NCI-H1092 treated with DMSO at 0.1 percent for 48 hours (cell line): ENCODE measurements at regions not wholly inside any gene's neighbourhood (a gene's known extent, or its start where the extent isn't known, plus 50 kb on each side); places are given as distances from the start of the nearest gene placed in this dataset.

Experiments used
- DNase-seq: peaks from one replicate; lab custom pipeline; 2025; lab: John Stamatoyannopoulos, UW

DNA sequence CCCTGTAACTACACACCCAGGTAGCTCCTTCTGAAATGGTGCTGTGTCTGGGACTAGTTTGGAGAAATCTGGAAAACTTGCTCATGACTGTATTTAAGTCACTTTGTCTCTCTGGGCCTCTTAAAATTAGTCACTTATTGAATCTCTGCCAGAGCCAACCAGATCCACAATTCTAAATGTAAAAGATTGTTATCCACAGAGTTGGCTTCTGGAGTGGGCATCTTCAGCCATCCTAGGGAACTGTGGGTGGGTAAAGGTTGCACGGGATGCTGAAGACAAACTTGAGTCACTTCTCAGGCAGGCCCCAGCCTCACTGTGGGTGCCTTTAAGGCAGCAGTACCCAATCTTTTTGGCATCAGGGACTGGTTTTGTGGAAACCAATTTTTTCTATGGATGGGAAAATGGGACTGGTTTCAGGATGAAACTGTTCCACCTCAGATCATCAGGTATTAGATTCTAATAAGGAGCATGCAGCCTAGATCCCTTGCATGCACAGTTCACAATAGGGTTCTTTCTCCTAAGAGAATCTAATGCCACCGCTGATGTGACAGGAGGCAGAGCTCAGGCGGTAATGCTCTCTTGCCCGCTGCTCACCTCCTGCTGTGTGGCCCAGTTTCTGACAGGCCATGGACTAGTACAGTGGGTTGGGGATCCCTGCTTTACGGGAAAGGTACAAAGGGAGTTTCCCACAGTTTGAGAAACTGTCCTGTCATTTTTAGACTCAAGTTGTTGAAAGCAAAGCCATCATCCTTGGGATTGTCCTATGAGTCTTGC is 98.3 kb upstream of the SPRED2 start:
- DNase-seq = no peak

DNA sequence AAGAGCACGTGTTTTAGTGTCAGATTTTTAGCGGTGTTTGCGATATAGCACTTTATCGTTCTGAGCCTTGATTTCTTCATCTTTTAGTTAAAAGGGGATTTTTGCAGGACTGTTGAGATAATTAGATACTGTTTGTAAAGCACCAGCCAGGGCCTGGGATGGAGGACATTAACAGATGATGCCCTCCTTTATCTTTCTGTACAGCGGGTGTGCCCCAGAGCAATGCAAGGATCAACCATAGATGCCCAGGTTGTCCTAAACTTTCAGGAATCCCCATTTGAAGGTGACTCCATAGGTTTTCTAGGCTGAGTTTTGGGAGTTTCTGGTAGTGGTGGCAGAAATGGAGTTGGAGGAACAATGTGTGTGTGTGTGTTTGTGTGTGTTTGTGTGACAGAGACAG is 97.0 kb upstream of the SPRED2 start:
- no peak for DNase-seq

DNA sequence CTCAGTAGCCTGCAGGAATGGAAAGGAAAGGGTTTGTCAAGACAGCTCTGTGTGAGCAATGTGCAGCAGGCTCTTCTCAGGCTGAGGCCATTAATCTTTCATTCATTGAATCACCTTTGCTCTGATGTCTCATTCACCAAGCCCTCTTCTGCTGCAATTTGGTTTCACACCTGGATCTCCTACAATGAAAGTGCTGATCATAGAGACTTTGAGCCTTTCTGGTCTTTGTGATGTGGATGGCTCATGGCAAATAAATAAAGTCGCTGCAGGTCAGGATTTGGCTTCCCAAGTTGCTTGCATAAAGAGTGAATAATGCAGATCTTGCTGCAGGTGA is 95.8 kb upstream of the SPRED2 start:
- DNase-seq = no peak

DNA sequence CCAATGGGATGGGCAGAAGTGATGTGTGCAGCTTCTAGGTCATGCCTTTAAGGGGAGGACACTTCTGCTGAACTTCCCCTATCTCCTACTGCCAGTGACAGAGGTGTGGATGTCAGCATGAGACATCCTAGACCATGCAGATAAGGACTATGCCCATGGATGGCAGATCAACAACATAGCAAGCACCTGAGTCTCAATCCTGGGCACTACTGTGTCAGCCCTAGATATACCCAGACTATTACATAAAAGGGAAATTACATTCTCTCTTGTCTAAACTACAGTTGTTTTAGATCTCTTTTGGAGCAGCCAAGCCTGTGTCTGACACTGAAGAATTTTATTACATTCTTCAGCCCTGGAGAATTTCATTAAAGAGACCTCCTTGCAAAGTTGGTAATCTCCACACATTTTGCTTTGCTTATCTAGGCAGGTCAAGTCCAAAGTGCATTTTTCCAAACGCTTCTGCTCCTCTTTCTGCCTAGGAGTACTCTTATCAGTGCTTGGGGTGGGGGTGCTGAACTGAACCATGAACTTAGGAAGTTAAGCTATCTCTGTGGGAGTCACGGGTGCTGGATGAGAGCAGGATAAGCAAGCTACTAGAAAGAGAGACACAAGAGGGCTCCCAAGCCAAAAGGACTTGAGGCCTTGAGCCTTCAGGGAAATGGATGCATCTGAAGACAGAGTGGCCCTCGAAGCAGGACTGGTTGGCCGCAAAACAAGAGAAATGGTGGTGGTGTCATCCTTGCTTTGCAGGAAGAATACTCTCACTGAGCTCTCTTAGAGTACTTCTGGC is 95.2 kb upstream of the SPRED2 start:
- DNase-seq = no peak

DNA sequence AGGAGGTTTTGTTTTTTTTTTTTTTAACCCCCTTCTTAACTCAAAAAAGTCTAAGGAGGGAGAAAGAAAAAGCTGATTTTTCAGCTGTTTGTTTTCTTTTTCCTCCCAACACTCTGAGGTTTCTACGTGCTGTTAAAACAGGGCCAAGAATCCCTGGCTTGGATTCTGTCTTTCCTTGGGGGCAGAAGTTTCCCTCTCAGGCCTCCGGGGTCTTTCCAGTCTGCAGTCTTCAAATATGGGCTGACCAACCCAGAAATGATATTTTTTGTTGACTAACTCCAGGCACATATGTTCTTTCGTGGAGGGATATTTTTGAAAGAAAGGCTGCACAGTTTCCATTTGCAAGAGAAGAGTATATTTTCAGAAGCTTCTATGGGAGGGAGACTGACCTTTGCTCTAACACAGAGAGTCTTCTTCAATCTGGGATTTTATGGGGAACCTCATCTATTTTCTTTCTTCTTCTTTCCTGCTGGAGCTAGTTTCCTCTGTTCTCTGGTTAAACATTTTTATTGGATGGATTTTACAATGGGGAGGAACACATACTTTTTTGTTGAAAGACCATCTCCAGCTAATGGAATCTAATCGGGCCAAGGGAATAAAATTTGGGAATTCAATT is 93.3 kb upstream of the SPRED2 start:
- no peak for DNase-seq

DNA sequence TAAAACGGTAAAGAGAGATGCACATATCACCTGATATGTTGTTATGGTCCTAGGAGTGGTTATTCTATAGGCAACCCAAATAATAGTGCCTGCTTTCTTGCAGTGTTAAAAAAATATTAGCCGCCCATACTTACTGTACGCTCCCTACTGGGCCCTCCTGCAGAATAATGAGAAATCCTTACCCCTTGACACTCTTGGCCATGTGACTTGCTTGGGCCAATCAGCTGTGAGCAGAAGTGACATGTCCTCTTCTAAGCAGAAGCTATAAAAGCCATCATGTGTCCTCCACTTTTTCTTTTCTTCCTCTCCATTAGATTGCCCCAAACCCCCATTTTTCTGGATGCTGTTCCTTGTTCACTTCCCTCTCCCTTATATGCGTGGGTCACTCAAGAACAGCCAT is 90.5 kb upstream of the SPRED2 start:
- no peak for DNase-seq

DNA sequence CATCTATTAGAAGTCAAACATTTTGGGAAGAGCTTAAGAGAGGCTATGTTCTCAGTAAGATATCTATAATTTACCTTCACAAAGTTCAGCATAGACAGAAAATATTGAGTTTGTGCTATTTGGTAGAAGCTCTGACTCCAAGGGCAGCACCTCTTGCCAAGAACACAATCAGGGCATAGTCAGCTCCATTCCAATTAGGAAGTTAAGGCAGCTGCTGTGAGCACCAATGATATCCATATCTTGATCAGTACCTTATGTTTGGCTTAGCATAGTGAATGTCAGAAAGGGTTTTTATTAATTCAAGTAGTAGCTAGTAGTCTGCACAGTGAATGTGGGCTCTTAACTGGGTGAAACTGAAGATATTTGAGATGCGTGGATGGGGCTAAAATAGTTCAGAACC is 86.4 kb upstream of the SPRED2 start:
- DNase-seq = no peak

DNA sequence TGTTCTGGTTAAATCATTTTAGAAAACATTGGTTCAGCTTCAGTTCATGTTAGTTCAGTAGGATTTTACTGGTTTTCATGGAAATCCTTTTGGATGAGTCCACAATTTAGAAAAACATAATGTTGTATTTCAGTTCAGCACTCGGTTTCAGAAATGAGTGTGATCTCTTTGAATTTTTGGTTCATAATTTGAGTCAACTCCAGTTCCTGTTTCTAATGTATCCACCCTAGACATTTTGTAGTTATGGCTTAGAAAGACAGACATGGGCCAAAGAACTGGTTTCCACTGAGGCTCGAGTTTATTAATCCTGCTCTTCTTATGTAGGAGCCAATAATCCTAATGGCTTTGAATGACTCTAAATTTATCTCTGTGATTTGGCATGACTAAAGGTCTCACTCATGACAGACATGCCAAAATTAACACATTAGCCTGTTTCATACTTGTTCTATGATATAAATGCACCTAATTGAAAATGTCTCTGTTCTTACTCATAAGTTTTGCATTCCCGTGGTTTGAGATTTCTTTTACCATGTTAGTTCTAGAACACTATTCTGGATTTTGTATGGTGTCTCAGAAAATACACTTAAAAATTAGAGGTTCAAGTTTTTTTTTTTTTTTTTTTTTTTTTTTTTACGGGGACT is 82.3 kb upstream of the SPRED2 start:
- DNase-seq = no peak

DNA sequence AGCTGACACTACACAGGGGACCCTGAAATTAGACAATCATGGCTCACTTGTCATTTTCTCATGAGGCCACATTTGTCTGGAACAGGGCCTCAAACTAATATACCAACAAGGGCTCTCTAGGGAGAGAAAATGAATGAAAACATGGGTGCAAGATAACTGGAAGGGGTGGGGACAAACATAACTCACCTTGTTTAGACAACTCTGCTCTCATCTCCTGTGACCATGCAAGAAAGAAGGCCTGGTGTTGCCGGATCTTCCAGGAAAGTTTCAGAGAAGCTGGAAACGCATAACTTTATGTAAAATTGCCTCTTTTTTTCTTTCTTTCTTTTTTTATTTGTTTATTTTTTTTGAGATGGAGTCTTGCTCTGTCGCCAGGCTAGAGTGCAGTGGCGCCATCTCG is 80.4 kb upstream of the SPRED2 start:
- no peak for DNase-seq

DNA sequence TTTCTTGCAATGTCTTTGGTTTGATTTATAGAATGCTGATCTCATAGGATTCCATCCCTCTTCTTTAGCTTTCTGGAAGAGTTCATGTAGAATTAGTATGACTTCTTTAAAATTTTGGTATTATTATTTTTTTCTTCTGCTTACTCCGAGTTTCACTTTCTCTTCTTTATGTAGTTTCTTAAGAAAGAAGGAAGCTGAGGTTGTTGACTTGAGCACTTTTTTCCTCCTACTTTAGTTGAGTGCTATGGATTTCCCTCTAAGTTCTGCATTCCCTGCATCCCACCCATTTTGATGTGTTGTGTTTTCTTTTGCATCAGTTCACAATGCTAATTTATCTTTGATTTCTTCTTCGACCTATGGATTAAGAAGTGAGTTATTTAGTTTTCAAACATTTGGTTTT is 78.9 kb upstream of the SPRED2 start:
- no peak for DNase-seq

DNA sequence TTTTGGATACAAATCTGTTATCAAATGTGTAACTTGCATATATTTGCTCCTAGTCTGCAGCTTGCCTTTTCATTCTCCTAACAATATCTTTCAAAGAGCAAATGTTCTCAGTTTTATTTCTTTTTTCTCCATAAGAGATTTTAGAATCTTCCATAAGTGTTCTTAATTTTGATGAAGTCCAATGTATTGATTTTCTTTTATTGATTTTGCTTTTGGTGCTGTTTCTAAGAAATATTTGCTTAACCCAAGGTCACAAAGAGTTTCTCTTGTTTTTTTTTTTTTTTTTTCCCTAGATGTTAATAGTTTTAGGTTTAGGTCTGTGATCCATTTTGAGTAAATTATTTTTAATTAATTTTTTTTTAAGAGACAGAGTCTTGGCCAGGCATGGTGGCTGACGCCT is 75.8 kb upstream of the SPRED2 start:
- no peak for DNase-seq

DNA sequence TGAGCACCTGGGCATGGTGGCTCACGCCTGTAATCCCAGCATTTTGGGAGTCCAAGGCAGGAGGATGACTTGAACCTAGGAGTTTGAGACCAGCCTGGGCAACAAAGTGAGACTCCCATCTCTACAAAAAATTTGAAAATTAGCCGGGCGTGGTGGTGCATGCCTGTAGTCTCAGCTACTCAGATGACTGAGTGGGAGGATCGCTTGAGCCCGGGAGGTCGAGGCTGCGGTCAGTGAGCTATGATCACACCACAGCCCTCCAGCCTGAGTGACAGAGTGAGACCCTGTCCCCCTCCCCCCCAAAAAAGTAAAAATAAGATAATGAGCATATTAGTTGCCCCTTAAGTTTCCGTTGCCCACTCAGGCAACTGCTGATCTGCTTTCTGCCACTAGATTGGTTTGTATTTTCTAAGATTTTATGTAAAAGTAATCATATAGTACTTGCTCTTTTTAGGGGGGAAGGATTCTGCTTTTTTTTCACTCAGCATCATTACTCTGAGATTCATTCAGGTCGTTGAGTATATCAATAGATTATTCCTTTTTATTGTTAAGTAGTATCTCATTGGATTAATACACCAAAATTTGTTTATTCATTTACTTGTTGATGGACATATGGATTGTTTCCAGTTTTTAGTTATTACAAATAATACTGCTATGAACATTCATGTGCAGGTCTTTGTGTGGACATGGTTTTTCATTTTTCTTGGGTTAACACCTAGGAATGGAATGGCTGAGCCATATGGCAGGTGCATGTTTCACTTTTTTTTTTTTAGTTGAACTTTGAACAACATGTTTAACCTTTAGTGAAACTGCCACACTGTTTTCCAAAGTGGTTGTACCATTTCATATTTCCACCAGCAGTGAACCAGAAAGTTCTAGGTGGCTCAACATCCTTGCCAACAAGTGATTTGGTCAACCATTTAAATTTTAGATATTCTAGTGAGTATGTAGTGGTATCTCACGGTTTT is 75.0 kb upstream of the SPRED2 start:
- DNase-seq = no peak

DNA sequence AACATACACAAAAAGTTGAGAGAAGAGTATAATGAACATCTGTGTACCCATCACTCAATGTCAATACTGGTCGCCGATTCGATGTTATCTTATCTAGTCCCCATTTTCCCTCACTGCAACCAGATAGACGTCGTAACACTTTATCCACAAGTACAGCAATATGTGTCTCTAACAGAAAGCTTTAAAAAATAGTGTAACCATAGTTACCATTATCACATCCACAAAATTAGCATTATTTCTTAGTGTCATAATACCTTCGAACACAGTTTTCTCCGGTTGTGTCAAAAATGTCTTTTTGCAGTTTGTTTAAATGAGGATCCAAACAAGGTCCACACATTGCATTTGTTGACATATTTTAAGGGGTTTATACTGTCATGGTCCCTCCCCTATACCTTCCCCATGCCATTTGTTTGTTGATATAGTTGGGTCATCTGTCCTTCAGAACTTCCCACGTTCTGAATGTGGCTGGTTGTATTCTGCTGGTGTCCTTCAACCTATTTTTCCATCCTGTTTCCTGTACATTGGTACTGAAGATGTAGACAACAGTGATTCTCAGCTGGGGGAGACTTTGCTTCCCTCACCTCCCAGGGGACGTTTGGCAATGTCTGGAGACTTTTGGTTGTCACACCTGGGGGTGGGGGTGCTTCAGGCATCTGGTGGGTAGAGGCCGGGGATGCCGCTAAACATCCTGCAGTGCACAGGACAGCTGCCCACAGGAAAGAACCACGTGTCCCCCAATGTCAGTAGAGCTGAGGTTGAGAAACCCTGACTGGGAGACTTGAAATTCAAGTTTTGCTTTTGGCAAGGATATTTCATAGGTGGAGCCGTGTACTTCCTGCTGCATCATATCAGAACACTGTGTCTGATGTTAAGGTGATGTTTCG is 72.7 kb upstream of the SPRED2 start:
- no peak for DNase-seq

DNA sequence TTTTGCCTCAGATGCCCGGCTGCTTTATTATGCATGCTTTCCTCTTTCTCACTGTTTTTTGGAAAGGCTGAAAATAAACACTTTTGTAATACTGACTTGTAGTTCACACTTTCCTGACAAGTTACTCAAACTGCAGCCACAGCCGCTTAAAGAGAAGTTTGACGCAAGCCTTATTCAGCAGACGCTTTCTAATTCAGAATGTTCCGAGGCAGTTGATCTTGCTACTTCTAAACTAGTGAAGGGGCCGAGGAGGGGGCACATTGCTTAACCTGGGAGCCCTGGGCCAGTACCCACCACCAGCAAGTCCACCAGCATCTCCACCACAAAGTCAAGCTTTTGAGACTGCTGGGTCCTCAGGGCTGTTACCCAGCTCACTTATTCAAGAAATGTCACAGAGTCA is 71.8 kb upstream of the SPRED2 start:
- DNase-seq = no peak

DNA sequence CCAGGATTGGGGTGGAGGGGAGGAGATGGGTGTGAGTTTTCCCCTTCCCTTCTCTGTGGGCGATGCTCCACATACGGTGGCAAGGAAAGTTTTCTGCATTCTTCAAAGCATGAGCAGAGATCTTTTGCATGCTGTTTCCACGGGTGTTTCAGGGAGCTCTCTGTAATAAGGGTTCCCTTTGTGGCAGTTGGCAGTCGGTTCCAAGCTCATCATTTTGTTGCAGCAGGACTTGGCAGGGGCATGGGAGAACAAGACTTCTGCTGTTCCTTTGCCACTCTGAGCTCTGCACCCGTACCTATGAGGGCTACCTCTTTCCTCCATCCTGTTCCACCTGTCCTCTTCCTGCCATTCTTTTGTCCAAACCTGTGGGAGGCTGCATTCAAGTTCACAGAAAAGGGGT is 71.3 kb upstream of the SPRED2 start:
- no peak for DNase-seq

DNA sequence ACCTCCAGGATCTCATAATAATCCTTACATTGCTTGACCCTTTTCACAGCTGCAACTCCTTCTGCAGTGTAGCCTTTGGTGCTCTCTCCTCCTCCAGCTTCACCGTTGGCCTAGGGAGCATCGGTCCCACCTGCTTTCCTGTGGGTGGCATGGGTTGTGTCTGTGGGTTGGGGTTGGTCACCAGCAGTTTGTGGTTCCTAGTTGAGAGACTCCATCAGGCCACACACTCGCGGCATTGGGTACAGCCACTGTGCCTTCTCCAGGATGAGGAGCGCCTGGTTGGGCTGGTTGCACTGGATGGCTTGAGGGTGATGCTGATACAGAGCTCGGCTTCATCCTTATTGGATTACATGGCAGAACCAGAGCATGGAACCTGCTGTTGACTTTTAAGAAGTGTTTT is 69.4 kb upstream of the SPRED2 start:
- DNase-seq = no peak

DNA sequence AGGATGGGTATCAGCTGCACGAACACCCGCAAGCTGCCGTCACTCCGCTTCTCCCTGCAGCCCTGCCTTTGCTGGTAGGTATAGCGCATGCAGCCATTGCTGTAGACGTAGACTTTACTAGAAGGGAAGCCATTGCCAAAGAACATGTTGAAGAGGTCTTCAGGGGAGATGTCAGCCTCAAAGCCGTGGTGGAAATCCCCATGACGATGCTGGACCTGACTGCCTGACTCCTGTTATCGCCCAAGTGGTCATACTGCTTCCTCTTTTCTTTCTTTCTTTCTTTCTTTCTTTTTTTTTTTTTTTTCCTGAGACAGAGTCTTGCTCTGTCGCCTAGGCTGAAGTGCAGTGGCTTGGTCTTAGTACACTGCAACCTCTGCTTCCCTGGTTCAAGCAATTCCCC is 68.7 kb upstream of the SPRED2 start:
- no peak for DNase-seq

DNA sequence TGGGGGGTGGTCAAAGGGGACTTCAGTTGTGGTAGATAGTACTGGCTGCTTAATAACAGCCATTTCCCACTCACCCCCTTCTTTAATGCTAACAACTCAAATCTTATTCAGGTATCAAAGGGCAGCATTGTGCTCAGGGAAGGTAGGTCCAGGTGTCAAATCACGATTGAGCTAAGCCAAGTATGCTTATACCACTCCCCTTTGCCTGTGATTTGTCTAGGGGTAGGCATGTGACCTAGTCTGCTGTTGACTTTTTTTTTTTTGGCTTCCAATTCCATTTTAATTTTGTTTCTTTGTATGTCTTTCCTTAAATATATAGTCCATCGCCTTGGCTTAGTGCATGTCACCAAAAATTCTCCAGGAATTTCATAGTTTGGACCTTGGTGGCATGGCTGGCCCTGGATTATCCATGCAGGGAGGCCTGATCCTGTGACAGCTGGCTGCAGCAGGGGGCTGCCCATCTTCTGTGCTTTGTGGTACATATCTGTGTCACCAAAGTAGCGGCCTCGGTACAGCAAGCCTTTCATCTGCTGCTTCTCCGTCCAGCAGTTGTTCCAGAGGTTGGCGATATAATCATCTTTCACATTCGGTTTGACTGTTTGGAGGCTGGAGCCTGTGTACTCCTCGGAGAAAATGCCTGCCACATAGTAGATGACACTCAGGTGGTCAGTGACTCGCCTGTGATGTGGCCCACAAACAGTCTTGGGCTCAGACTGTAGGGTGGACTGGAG is 68.1 kb upstream of the SPRED2 start:
- DNase-seq = no peak

DNA sequence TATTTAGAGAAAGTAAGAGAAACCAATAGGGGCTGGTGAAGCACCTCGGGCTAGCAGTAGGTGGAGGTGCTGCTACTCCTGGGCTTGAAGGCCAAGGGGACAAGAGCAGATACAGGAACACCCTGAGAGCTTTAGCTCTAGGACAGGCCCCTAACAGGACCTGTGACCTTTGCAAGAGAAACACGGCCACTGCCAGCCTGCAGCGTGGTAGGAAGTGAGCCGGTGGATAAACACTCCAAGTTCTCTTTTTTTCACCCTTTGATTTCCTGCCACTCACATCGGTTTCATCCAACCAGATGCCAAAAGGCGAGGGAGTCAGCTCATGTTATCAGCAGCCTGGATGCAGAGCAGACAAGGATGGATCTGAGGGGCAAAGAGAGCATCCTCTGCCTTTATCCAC is 66.8 kb upstream of the SPRED2 start:
- DNase-seq = no peak

DNA sequence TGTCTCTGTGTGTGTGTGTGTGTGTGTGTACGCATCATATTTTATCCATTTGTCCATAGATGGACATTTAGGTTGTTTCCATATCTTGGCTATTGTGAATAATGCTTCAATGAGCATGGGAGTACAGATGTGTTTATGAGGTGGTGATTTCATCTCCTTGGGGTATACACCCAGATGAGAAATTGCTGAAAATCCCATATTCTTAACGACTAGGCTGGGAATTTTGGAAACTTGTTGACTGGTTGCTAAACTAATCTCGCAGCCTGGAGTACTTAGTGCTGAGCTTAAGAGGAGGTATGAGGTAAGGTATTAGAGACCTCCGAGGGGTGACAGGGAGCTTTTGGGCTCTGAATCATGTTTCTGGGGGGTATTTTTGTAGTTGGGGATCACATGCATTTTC is 66.0 kb upstream of the SPRED2 start:
- DNase-seq = no peak
